ENCODE measurements at regions not wholly inside any gene's neighbourhood (a gene's known extent, or its start where the extent isn't known, plus 50 kb on each side); places are given as distances from the start of the nearest gene placed in this dataset.
"Not testable (repeated sequence)": the region's sequence is repeated elsewhere in the genome, so short reads cannot be mapped to it uniquely, and the experiment has no call there.

DNA sequence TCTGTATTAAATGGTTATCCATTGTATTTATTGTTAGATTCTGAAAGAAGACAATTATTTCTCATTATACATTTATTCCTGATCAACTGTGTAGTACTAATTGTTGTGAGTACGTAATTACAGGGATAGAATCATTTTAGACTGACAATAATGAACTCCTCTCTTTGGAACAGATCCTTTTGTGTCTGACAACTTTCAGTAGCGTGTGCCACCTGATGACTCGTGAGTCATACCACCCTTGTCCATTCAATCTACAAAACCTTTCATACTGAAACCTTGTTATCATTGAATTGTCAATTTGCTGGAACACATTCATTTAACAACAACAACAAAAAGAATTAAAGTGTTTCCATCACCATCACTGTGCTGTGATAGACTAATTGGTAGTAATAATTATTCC, 602.7 kb upstream of the PCDH7 start:
- Histone ChIP-seq H4K20me1 (ENCODE audit: insufficient read depth) (no peaks in the 10 kb centered on the region), H3K4me1 (replicated peaks; ENCODE audit: insufficient read depth) (no peaks in the 10 kb centered on the region), H3K4me3 (no peak overlapping the region), H3K27ac (no peak overlapping the region), H3K4me2 (no peak overlapping the region), H3K27me3 (ENCODE audit: insufficient read depth, low read depth) (no peaks in the 10 kb centered on the region), H3K9me3 (ENCODE audit: insufficient read depth, low read depth) (no peaks in the 10 kb centered on the region), H3F3A (ENCODE audit: insufficient read depth, low read depth) (no peaks in the 10 kb centered on the region), H2AFZ (no peak overlapping the region), H3K79me2 (ENCODE audit: low read depth) (no peaks in the 10 kb centered on the region), H3K36me3 (ENCODE audit: low read depth) (no peaks in the 10 kb centered on the region), H3K9me2 (ENCODE audit: insufficient read depth) (no peaks in the 10 kb centered on the region)
- no TSS peak for BruUV-seq (replicated peaks)
- DNase-seq, result no peak
- ChIA-PET CTCF (no interaction called here), POLR2A (ENCODE audit: unreplicated experiment) (no interaction called here)
- TF ChIP-seq CTCF (conservative IDR thresholded peaks at IDR 0.05) (no peak), EZH2 (IDR thresholded peaks at IDR 0.05; ENCODE audit: low read depth) (no peak)
- intact Hi-C loops (cut with micrococcal nuclease; ENCODE audit: unreplicated experiment), result no loop called here

DNA sequence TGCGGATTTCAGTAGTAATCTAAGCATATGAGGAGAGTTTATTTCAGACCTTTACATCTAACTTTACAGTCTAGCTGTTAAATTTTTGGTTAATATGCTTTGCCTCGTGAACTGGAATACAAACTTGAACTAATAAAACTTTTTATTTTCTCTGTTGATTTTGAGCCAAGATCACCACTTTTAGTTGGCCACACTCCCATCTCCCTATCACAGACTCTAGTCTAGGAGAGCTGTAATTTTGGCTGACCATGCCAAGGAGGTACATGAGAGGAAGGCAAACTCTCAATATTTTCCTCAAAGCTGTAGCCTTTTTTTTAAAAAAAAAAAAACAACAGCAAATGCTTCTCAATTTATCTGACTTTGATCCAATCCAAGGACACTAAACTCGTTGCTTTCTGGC, 597.5 kb upstream of the PCDH7 start:
- no TSS peak for BruUV-seq (replicated peaks)
- CTCF ChIA-PET, result no interaction called here
- no peaks in the 10 kb centered on the region for H3K4me1 ChIP-seq (replicated peaks; ENCODE audit: insufficient read depth)

GRCh38 chr4:30124621-30125020, 595.5 kb upstream of the PCDH7 start:
- H3K79me2 ChIP-seq (ENCODE audit: low read depth); H3K4me2 ChIP-seq; CTCF ChIA-PET; H3K27me3 ChIP-seq (ENCODE audit: insufficient read depth, low read depth); H3K36me3 ChIP-seq (ENCODE audit: low read depth); BruUV-seq (replicated peaks); H3F3A ChIP-seq (ENCODE audit: insufficient read depth, low read depth); POLR2A ChIA-PET (ENCODE audit: unreplicated experiment); H2AFZ ChIP-seq; H3K27ac ChIP-seq; H3K9me2 ChIP-seq (ENCODE audit: insufficient read depth); DNase-seq; H3K4me3 ChIP-seq; H4K20me1 ChIP-seq (ENCODE audit: insufficient read depth); H3K4me1 ChIP-seq (replicated peaks; ENCODE audit: insufficient read depth); intact Hi-C loops (cut with micrococcal nuclease; ENCODE audit: unreplicated experiment); H3K9me3 ChIP-seq (ENCODE audit: insufficient read depth, low read depth): not testable (repeated sequence)

More for the DNA sequence above, 597.5 kb upstream of the PCDH7 start:
- POLR2A ChIA-PET (ENCODE audit: unreplicated experiment), result no interaction called here
- Histone ChIP-seq H3K4me2 (no peak overlapping the region), H3K9me2 (ENCODE audit: insufficient read depth) (no peaks in the 10 kb centered on the region), H3K79me2 (ENCODE audit: low read depth) (no peaks in the 10 kb centered on the region), H3K4me3 (no peak overlapping the region), H4K20me1 (ENCODE audit: insufficient read depth) (no peaks in the 10 kb centered on the region), H3F3A (ENCODE audit: insufficient read depth, low read depth) (no peaks in the 10 kb centered on the region), H3K27ac (no peak overlapping the region), H3K9me3 (ENCODE audit: insufficient read depth, low read depth) (no peaks in the 10 kb centered on the region), H2AFZ (no peak overlapping the region), H3K36me3 (ENCODE audit: low read depth) (no peaks in the 10 kb centered on the region), H3K27me3 (ENCODE audit: insufficient read depth, low read depth) (no peaks in the 10 kb centered on the region)
- DNase-seq, result no peak
- TF ChIP-seq EZH2 (IDR thresholded peaks at IDR 0.05; ENCODE audit: low read depth) (no peak), CTCF (conservative IDR thresholded peaks at IDR 0.05) (no peak)
- intact Hi-C loops (cut with micrococcal nuclease; ENCODE audit: unreplicated experiment), result no loop called here

DNA sequence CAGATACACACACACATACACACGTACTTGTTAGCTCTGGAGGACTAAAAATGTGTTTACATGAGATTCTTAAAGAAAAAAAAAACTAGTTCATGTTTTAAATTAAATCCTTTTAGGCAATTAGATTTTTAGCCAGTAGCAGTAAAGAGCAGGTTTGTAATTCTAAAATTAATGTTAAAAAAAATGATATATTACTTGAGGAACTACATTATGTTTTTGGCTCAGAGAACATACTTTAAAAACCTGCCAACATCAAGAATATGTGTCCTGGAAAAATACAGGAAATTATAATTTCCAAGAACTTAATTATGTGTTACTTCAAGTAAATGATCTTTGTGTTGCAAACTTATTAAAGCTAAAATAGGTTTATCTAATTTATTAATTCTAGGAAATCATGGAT, 594.3 kb upstream of the PCDH7 start:
- BruUV-seq (replicated peaks), result no TSS peak
- no peaks in the 10 kb centered on the region for H3K4me1 ChIP-seq (replicated peaks; ENCODE audit: insufficient read depth)
- no peaks in the 10 kb centered on the region for H3K36me3 ChIP-seq (ENCODE audit: low read depth)

More for the DNA sequence above, 594.3 kb upstream of the PCDH7 start:
- H3K9me3 ChIP-seq (ENCODE audit: insufficient read depth, low read depth), result no peaks in the 10 kb centered on the region
- H3F3A ChIP-seq (ENCODE audit: insufficient read depth, low read depth), result no peaks in the 10 kb centered on the region
- H3K27me3 ChIP-seq (ENCODE audit: insufficient read depth, low read depth), result no peaks in the 10 kb centered on the region
- no peak overlapping the region for H3K4me2 ChIP-seq
- POLR2A ChIA-PET (ENCODE audit: unreplicated experiment), result no interaction called here
- no peaks in the 10 kb centered on the region for H3K9me2 ChIP-seq (ENCODE audit: insufficient read depth)
- H2AFZ ChIP-seq, result no peak overlapping the region
- H3K27ac ChIP-seq, result no peak overlapping the region
- no peaks in the 10 kb centered on the region for H3K79me2 ChIP-seq (ENCODE audit: low read depth)
- CTCF ChIA-PET, result no interaction called here
- no peaks in the 10 kb centered on the region for H4K20me1 ChIP-seq (ENCODE audit: insufficient read depth)
- no peak for TF ChIP-seq EZH2 (IDR thresholded peaks at IDR 0.05; ENCODE audit: low read depth)
- no peak for TF ChIP-seq CTCF (conservative IDR thresholded peaks at IDR 0.05)
- H3K4me3 ChIP-seq, result no peak overlapping the region
- intact Hi-C loops (cut with micrococcal nuclease; ENCODE audit: unreplicated experiment), result no loop called here
- DNase-seq, result no peak
